ENCODE measurements at regions not wholly inside any gene's neighbourhood (a gene's known extent, or its start where the extent isn't known, plus 50 kb on each side); places are given as distances from the start of the nearest gene placed in this dataset.

DNA sequence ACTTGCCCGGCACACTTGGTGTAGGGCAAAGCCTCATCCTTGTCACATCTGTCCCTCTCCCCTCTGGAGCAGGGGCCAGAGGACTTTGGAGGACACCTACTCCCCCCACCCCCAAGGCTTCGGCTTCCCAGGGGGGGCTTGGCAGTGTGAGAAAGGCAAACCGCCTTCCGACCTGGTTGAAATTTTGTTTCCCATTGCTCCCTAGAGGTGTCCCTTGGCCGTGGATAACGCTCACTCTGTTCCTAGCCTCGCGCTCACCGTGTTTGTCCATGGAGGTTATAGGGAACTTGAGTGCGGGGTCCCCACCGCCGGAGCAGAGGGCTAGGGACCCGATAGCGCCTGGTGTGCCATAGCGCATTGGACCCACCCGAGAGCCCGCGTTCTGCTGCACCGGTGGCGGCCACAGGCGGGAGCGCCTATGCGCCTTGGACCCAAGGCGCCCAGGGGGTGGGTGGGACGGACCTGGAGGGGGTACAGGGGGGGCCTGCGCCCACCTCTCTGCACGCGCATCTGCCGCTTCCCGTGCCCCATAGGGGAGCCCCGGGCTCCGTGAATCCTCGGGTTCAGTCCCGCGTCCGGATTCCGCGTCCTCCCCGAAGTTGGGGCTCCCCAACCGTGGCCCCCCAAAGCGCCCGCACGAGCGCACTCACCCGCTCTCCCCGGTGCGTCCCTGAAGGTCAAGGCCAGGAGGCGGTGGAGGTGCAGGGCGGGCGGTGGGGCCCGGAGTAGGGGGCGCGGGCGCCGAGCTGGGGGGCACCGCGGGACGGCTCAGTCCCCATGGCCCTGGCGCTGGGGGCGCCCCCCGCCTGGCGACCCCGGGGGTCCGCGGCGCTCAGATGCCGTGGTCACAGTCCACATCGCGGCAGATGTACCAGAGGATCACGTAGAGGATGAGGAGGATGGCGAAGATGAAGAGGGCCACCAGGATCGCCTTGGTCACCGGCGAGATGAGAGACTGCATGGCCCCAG lies 82.7 kb upstream of the DHRSX start:
- DNase-seq (ENCODE audit: low spot score in 2 of 2) = no peak
- H3K27me3 ChIP-seq = peaks cover 37% of the 10 kb centered on the region
- no peak overlapping the region for H3K27ac ChIP-seq
- TF ChIP-seq EP300 (IDR thresholded peaks at IDR 0.05) = no peak
- no peak for TF ChIP-seq POLR2A (IDR thresholded peaks at IDR 0.05)
- TF ChIP-seq POLR2AphosphoS5 (IDR thresholded peaks at IDR 0.05) = no peak
- TF ChIP-seq, protein P1, sequence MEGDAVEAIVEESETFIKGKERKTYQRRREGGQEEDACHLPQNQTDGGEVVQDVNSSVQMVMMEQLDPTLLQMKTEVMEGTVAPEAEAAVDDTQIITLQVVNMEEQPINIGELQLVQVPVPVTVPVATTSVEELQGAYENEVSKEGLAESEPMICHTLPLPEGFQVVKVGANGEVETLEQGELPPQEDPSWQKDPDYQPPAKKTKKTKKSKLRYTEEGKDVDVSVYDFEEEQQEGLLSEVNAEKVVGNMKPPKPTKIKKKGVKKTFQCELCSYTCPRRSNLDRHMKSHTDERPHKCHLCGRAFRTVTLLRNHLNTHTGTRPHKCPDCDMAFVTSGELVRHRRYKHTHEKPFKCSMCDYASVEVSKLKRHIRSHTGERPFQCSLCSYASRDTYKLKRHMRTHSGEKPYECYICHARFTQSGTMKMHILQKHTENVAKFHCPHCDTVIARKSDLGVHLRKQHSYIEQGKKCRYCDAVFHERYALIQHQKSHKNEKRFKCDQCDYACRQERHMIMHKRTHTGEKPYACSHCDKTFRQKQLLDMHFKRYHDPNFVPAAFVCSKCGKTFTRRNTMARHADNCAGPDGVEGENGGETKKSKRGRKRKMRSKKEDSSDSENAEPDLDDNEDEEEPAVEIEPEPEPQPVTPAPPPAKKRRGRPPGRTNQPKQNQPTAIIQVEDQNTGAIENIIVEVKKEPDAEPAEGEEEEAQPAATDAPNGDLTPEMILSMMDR (IDR thresholded peaks at IDR 0.05) = no peak
- no peaks in the 10 kb centered on the region for H3K36me3 ChIP-seq
- H3K9me3 ChIP-seq = no peaks in the 10 kb centered on the region
- H3K4me1 ChIP-seq = peaks cover 27% of the 10 kb centered on the region
- WGBS = 7% methylated on average over 9 of the region's 74 CpGs
- peak overlapping the region; percentile 45 for H3K4me3 ChIP-seq

DNA sequence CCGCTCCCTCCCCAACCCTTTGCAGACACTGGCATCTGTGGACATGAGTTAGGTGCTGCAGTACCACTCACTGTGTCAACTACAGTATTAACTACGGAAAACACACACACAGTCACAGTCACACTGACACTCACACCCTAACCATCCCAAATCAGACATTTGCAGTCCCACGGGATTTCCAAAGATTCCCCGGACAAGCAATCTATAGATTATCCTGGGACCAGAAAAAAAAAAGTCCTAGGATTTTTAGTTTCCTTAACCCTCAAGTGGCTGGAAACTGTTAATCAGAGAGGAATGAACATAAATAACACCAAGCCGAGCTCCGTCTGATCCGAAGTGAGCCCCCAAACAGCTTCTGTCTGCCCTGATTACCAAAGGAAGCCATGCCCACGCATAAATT lies 81.9 kb upstream of the DHRSX start:
- Histone ChIP-seq H3K27me3 (peaks cover 37% of the 10 kb centered on the region), H3K27ac (no peak overlapping the region), H3K9me3 (no peaks in the 10 kb centered on the region), H3K36me3 (no peaks in the 10 kb centered on the region), H3K4me1 (peaks cover 27% of the 10 kb centered on the region), H3K4me3 (peak overlapping the region; percentile 45)
- no peak for TF ChIP-seq EP300 (IDR thresholded peaks at IDR 0.05)
- no peak for TF ChIP-seq POLR2AphosphoS5 (IDR thresholded peaks at IDR 0.05)
- TF ChIP-seq, protein P1 (IDR thresholded peaks at IDR 0.05) = no peak
- TF ChIP-seq POLR2A (IDR thresholded peaks at IDR 0.05) = no peak
- 24% methylated on average over 8 of the region's 8 CpGs for WGBS
- no peak for DNase-seq (ENCODE audit: low spot score in 2 of 2)

DNA sequence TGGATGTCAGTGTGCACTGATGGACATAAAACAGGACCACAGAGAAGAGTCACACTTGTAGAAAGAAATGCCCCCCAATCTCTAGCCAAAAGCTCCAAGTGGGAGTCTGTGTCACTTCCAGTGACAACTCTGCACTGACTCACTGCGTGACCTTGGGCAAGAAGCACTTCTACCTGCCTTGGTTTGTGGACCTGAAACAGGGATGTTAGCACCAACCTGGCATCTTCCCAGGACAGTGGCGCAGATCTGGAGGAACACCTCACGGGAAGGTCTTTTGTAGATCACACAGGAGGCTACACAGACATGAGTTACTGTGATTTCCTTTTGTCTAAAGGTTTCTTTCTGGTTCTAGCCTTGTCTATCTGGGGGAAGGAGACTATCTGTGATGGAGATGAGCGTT lies 80.5 kb upstream of the DHRSX start:
- 80% methylated on average over 4 of the region's 4 CpGs for WGBS
- Histone ChIP-seq H3K4me1 (peaks cover 27% of the 10 kb centered on the region), H3K4me3 (no peak overlapping the region), H3K9me3 (no peaks in the 10 kb centered on the region), H3K27me3 (peaks cover 37% of the 10 kb centered on the region), H3K36me3 (no peaks in the 10 kb centered on the region), H3K27ac (no peak overlapping the region)
- DNase-seq (ENCODE audit: low spot score in 2 of 2) = no peak
- TF ChIP-seq POLR2AphosphoS5 (IDR thresholded peaks at IDR 0.05) (no peak), POLR2A (IDR thresholded peaks at IDR 0.05) (no peak)
- TF ChIP-seq, protein P1 (IDR thresholded peaks at IDR 0.05) = no peak

DNA sequence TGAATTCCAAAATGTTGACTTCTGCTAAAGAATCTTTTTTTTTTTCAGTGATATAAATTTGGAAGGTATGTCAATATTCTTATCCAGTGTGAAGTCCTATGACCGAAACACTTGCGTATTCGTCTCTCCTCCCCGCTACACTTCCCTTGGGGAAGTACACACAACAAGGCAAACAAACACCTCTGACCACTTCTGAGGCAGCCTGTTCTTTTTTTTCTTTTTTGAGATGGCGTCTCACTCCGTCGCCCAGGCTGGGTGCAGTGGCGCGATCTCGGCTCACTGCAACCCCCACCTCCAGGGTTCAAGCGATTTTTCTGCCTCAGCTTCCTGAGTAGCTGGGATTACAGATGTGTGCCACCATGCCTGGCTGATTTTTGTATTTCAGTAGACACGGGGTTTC lies 78.1 kb upstream of the DHRSX start:
- Histone ChIP-seq H3K36me3 (no peaks in the 10 kb centered on the region), H3K4me1 (peaks cover 13% of the 10 kb centered on the region), H3K27ac (no peak overlapping the region), H3K9me3 (no peaks in the 10 kb centered on the region), H3K4me3 (no peak overlapping the region), H3K27me3 (peaks cover 20% of the 10 kb centered on the region)
- DNase-seq (ENCODE audit: low spot score in 2 of 2) = no peak
- TF ChIP-seq, protein P1 (IDR thresholded peaks at IDR 0.05) = no peak
- TF ChIP-seq POLR2AphosphoS5 (IDR thresholded peaks at IDR 0.05) = no peak
- TF ChIP-seq POLR2A (IDR thresholded peaks at IDR 0.05) = no peak
- no peak for TF ChIP-seq EP300 (IDR thresholded peaks at IDR 0.05)
- WGBS = 81% methylated on average over 12 of the region's 12 CpGs

DNA sequence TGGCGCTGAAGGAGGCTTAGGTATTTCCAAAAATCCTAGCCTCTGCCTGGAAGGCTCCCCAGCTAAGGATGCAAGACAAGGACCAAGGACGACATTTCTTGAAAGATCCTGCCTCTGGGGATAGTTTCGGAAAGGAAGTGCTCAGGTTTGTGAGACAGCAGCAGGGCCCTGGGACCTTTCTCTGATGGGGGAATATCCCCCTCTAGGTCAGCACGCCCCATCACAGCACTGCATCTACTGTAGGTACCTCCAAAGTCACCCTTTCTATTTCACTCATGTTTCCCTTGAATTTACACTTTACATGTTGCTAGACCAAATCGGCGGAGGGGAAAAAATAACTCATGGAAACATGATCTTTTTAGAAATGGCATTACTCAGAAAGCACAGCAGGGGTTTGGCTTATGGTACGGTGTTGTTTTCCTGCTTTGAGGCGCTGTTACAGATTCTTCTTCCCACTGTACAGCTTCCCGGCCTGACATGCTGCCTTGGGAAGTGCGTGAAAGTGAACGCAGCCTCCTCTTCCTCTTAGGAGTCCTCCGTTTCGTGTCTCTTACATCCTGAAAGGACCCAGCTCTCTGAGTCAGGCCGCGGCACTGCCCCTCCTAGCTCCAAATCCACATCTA lies 77.2 kb upstream of the DHRSX start:
- no peak for TF ChIP-seq POLR2A (IDR thresholded peaks at IDR 0.05)
- TF ChIP-seq, protein P1 (IDR thresholded peaks at IDR 0.05) = no peak
- TF ChIP-seq EP300 (IDR thresholded peaks at IDR 0.05) = no peak
- TF ChIP-seq POLR2AphosphoS5 (IDR thresholded peaks at IDR 0.05) = no peak
- Histone ChIP-seq H3K27me3 (peaks cover 11% of the 10 kb centered on the region), H3K36me3 (no peaks in the 10 kb centered on the region), H3K9me3 (no peaks in the 10 kb centered on the region), H3K4me3 (no peak overlapping the region), H3K4me1 (peaks cover 4% of the 10 kb centered on the region), H3K27ac (no peak overlapping the region)
- DNase-seq (ENCODE audit: low spot score in 2 of 2) = no peak
- 56% methylated on average over 15 of the region's 15 CpGs for WGBS

All from suprapubic skin (tissue), 4 donors.